ENCODE measurements at regions not wholly inside any gene's neighbourhood (a gene's known extent, or its start where the extent isn't known, plus 50 kb on each side); places are given as distances from the start of the nearest gene placed in this dataset.

GRCh38 chr2:7930800-7931635 lies 750.8 kb upstream of the ID2 start:
- no peak for DNase-seq (ENCODE audit: low read depth)

GRCh38 chr2:7931808-7932207 lies 750.0 kb upstream of the ID2 start:
- no peak for DNase-seq (ENCODE audit: low read depth)

- no peak for DNase-seq (ENCODE audit: low read depth)
Measured at GRCh38 chr2:7933672-7934071, 748.2 kb upstream of the ID2 start.

- DNase-seq (ENCODE audit: low read depth): no peak
Measured at GRCh38 chr2:7934476-7934875, 747.4 kb upstream of the ID2 start.

- no peak for DNase-seq (ENCODE audit: low read depth)
Measured at GRCh38 chr2:7937082-7937481, 744.8 kb upstream of the ID2 start.

DNA sequence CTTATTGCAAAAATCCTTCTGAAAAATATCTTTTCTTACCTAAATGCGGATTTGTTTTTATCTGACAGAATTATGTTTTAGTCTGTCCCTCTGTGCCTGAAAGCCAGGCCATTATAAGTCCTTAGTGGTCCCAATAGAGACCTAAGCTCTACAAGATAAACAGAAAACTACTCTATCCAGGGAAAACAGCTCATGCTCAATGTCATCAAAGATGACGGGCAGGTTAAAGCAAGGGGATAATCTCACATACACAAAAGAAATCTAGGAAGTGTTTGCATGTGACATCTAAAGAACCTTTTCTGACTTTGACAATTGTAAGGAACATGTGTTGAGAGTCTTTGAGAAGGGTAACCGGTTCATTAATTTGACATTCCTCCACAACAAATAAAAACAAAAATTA lies 741.1 kb upstream of the ID2 start:
- no peak for DNase-seq (ENCODE audit: low read depth)

GRCh38 chr2:7943446-7943845 lies 738.4 kb upstream of the ID2 start:
- no peak for DNase-seq (ENCODE audit: low read depth)

DNA sequence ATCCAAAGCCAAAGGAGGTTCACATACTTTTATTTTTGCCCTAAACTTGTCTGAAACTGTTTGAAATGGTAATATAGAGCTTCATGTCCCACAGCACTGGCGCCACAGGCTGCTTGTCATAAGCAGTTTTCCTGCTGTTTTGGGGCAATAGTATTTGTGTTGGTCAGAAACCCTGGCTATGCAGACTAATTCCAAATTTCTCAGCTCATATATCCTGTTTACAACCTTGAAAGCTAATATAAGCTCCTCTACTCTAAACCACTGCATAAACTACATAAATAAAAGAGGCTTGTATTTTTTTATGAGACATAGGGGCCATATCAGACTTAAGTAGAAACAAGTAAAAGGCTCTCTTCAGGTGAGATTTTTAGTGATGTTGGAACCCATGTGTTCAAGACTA lies 736.8 kb upstream of the ID2 start:
- no peak for DNase-seq (ENCODE audit: low read depth)

DNA sequence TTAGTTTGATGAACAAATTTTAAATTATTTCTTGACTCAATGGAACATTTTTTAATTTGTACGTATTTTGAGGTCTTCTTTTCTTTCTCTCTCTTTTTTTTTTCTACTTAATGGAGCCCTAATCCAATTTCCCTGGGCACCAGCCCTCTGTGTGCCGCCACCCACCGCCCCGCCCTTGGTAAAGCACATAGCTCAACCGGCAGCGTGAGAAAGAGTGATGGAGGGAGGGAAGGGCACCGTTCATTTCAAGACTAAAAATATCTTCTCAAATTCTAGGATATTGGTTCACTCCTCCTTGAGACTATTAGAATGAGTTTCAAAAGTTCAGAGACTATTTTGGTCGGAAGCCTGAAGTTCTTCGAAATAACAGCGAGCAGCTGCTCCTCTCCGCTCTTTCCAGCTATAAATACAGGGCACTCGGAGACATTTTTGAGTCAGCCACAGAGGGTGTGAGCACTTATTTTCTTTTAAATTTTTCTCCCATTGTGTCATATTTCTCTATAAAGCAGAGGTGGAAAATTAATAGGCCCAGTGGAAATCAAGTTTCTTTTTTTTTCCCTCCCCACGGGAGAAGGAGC lies 731.7 kb upstream of the ID2 start:
- DNase-seq (ENCODE audit: low read depth): no peak

GRCh38 chr2:7951001-7951400 lies 730.9 kb upstream of the ID2 start:
- DNase-seq (ENCODE audit: low read depth): no peak

DNA sequence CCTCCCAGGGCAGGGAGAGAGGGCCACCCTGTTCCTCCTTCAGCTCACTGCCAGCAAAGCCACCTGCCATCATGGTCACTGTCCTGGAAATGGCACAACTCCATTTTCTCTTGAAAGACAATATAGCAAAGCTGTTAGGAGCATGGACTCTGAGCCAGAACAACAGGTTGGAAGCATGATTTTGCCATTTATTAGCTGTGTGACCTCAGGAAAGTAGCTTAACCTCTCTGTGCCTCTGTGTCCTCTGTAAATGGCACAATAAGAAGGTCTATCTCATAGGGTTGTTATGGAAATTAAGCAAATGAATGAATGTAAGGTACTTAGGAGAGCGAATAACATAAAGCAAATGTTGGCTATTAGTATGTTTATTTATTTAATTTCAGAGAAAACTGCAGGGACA lies 730.4 kb upstream of the ID2 start:
- DNase-seq (ENCODE audit: low read depth): no peak

DNA sequence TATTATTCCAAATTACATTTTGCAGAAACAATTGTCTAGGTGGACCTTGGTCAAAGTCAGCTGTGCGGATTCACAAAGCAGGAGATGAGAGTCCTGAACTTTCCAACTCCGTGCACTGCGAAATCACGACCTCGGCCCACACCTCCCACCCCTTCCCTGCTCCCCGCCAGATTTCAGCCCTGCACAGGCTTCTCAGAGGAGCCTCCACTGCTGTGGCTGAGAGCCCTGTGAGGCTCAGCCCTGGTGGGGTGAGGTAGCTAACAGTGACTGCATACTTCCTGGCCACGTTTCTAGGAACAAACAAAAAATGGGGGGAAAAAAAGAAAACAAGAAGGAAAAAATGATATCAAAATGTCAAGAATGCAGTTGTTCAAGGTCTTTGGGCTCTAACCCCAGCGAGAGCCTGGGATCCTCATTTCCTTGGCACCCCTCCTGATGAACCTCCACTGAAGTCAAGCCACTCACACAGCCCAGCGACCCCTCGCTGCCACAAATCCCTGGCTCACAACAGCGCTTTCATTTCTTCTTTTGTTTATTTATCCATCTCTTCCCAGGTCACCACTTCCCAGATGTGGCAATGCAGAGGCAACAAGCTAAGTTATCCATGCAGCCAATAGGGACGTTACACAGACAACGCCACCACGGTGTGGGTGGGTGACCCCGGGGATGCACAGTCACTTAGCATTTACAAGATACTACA lies 729.7 kb upstream of the ID2 start:
- DNase-seq (ENCODE audit: low read depth): no peak

DNA sequence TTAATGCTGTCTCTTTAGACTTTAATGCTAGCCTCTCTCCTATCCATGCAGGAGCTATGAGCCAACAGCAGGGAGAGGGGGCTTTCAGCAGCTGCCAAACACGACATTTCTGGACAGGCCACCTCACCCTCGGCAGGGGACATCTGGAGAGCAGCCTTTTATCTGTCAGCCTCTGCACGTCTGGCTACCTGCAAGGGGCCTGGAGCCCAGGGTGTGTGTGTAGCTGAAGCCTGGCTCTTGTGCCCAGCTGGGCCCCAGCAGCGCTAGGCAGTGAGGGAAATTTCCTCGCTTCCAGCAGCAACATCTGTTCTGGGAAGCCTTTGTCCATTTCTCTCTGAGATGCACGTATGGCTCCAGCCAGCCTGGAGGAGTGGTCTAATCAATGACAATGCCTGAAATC lies 728.7 kb upstream of the ID2 start:
- DNase-seq (ENCODE audit: low read depth): no peak

DNA sequence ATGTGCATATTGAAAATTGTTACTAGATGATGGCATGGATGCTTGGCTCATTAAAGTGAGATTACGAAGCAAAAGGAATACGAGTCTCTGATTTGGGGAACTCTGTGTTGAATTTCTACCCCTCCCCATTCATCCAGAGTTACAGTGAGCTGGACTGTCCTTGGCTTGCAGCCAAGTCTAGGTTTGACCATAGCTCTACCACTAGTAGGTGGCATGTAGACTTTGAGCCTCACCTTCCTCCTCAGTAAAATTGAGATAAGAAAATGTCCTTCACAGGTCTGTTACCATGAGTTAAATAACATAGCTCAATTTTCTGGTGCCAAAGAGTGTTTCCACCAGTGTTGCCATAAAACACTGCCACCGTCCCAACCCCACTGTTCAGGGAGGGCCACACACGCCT lies 727.6 kb upstream of the ID2 start:
- no peak for DNase-seq (ENCODE audit: low read depth)

DNA sequence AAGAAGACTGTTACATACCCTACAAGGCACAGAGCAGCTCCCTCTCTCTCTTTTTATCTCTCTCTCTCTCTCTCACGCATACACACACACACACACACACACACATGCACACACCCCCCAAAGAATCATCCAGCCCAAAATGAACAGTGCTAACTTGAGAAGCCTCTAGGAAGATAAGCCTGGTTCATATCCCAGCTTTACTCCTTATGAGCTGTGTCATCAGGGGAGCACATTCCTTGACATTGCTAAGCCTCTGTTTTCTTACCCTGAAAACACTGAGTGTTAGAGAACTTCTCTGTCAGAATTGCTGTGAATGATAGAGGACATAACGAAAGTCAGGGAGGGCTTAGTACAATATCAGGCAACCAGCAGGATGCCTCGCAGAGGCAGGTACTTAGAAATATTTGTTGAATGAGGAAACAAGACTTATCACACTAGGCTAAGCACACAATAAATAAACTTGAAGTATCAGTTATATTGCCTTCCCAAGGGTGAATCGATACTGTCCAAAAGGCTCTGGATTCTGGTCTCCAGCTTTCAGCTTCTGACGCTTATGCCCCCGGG lies 725.6 kb upstream of the ID2 start:
- no peak for DNase-seq (ENCODE audit: low read depth)

DNA sequence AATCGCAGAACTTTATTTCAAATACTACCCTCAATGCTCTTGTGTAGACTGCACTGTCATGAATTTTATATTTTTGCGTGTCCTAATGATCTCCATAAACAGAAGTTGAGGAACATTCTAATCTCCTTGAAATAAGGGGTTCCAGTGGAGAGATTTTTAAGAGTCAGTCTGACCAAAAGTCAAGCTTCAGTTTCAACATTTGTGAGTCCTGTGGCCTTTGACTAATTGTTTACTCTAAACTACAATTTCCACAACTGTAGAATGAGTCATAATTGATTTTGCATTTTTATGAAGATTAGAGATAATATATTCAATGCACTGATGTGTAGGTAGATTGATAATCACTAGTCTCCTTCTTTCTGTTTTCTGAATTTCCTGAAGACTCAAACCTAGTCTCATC lies 720.3 kb upstream of the ID2 start:
- DNase-seq (ENCODE audit: low read depth): no peak

- DNase-seq (ENCODE audit: low read depth): no peak
Measured at GRCh38 chr2:7962161-7962560, 719.7 kb upstream of the ID2 start.

- DNase-seq (ENCODE audit: low read depth): no peak
Measured at GRCh38 chr2:7963787-7964186, 718.1 kb upstream of the ID2 start.

DNA sequence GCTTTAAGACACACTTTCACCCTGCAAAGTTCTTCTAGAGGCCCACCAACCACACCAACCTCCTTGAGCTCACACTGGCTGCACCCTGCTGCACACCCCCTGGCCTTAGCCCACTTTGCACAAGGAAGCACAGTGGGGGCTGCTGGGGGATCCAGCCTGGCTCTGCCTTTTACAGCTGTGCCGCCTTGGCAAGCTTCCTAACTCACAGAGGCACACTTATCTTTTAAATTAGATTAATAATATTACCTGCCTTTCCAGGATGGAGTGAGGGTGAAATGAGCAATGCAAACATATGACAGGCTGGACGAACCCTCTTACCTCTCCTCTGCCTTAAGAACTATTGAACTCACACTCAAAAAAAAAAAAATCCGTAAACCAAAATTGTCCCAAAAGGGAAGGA lies 715.8 kb upstream of the ID2 start:
- no peak for DNase-seq (ENCODE audit: low read depth)

- no peak for DNase-seq (ENCODE audit: low read depth)
Measured at GRCh38 chr2:7967707-7968405, 714.0 kb upstream of the ID2 start.

DNA sequence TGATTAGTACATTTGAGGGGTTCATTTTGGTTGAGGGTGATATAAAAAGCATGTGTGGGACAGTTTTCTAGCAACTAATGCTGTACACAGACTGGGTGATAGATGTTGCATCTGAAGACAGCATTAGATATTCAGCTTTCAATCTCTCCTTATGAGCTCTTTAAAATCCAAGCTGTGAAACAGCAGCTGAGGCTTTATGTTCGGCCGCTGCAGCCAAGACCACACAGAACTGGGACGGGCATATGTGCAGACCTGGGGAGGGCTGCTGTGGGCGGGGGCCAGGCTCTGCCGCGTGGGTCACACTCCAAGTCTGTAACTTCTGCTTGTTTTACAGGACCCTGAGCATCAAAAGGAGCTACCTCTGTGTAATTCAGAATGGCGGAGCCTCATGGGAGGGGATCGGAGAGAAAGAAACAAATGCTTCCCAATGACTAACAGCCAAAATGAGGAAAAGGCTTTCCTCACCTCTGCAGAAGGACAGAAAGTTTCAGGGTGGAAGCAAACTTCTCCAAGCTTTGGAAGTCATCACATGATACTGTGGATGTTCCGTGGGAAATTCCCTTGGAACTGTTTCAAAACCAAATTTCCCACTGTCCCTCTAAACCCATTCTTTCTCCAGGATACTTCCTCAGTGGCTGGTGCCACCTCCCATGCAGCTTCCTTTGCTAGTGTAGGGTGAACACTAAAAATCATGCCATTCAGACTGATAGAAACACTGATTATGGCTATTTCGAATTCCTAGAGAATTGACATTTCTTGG lies 711.9 kb upstream of the ID2 start:
- DNase-seq (ENCODE audit: low read depth): no peak

DNA sequence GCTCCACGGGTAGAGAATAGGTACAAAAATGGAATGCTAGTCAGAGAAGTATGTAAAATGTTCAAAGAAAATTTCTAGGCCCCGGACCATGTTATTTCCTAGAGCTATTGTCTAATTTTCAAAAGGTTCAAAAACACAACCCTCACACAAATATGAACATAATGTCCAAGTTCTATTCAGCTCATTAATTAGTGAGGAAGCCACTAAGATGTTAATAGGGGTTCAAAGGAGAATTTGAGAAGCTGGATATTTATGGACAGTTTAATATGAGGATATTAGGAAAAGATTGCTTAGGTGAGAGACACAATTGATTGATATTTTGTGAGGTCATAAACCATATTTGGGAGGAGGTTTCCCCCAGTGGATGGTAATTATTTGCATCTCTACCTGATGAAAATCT lies 710.6 kb upstream of the ID2 start:
- DNase-seq (ENCODE audit: low read depth): no peak

Measured in stimulated activated CD8-positive, alpha-beta memory T cell treated with anti-CD3 and anti-CD28 coated beads, Interleukin-7, amount 100 ng/mL, for 24 hours (primary cell).